ENCODE measurements at regions not wholly inside any gene's neighbourhood (a gene's known extent, or its start where the extent isn't known, plus 50 kb on each side); places are given as distances from the start of the nearest gene placed in this dataset.
"Not testable (repeated sequence)": the region's sequence is repeated elsewhere in the genome, so short reads cannot be mapped to it uniquely, and the experiment has no call there.

- not testable (repeated sequence) for DNase-seq
These were observed 233.5 kb downstream of the SHCBP1 start for GRCh38 chr16:46387720-46388119.

DNA sequence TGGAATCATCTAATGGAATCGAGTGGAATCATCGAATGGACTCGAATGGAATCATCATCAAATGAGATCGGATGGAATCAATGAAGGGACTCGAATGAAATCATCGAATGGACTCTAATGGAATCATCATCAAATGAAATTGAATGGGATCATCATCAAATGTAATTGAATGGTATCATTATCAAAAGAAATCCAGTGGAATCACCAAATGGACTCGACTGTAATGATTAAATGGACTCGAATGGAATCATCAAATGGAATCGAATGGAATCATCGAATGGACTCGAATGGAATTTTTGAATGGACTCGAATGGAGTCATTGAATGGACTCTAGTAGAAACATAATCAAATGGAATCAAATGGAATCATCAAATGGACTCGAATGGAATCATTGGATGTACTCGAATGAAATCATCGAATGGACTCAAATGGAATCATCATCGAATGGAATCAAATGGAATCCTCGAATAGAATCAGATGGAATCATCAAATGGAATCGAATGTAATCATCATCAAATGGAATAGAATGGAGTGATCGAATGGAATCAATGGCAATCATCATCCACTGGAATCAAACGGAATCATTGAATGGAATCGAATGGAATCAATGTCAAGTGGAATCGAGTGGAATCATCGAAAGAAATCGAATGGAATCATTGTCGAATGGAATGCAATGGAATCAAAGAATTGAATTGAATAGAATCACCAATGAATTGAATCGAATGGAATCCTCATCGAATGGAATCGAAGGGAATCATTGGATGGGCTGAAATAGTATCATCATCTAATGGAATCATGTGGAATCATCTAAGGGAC is 234.2 kb downstream of the SHCBP1 start:
- DNase-seq, result peak; percentile 28

DNA sequence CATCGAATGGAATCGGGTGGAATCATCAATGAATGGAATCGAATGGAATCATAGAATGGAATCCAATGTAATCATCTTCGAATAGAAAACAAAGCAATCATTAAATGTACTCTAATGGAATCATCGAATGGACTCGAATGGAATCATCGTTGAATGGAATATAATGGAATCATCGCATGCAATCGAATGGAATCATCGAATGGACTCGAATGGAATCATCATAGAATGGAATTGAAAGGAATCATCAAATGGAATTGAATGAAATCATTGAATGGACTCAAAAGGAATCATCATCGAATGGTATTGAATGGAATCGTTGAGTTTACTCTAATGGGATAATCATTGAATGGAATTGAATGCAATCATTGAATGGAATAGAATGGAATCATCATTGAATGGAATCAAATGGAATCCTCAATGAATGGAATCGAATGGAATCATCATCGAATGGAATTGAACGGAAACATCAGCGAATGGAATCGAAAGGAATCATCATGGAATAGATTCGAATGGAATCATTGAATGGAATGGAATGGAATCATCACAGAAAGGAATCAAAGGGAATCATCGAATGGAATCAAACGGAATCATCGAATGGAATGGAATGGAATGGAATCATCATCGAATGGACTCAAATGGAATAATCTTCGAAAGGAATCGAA is 234.9 kb downstream of the SHCBP1 start:
- DNase-seq, result not testable (repeated sequence)

DNA sequence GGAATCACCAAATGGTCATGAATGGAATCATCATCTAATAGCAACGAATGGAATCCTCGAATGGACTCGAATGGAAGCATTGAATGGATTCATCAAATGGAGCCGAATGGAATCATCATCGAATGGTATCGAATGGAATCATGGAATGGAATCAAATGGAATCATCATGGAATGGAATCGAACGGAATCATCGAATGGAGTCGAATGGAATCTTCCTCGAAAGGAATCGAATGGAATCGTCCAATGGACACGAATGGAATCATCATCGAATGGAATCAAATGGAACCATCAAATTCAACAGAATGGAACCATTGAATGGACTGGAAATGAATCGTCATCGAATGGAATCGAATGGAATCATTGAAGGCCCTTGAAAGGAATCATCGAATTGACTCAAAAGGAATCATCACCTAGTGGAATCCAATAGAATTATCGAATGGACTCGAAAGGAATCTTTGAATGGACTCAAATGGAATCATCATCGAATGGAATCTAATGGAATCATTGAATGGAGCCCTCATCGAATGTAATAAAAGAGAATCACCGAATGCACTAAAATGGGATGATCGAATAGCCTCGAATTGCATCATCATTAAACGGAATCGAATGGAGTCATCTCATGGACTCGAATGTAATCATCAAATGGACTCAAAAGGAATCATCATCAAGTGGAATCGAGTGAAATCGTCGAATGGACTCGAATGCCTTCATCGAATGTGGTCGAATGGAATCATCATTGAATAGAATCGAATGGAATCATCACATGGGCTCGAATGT is 236.7 kb downstream of the SHCBP1 start:
- DNase-seq, result peak; percentile 46

DNA sequence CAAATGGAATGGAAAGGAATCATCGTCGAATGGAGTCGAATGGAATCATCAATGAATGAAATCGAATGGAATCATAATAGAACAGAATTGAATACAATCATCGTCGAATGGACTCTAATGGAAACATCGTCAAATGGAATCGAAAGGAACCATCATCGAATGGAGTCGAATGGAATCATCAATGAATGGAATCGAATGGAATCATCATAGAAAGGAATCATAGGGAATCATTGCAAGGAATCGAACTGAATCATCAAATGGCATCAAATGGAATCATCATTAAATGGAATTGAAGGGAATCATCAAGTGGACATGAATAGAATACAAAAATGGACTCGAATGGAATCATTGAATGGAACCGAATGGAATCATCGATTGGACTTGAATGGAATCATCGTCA is 237.6 kb downstream of the SHCBP1 start:
- DNase-seq, result peak; percentile 22

DNA sequence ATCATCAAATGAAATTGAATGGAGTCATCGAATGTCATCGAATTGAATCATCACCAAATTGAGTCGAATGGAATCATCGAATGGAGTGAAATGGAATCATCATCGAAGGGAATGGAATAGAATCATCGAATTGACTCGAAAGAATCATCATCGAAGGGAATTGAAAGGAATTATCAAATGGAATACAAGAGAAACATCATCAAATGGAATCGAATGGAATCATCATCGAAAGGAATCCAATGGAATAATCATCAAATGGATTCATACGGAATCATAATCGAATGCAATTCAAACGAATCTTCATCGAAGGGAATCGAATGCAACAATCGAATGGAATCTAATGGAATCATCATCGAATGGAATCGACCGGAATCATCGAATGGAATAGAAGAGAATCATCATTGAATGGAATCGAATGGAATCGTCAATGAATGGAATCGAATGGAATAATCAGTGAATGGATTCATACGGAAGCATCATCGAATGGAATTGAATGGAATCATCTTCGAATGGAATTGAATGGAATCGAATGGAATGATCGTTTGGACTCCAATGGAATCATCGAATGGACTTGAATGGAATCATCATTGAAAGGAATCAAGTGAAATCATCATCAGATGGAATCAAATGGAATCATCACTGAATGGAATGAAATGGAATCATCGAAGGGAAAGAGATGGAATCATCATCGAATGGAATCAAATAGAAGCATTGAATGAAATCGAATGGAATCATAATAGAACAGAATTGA is 238.2 kb downstream of the SHCBP1 start:
- DNase-seq, result peak; percentile 55

GRCh38 chr16:46382079-46382478 is 239.1 kb downstream of the SHCBP1 start:
- not testable (repeated sequence) for DNase-seq

DNA sequence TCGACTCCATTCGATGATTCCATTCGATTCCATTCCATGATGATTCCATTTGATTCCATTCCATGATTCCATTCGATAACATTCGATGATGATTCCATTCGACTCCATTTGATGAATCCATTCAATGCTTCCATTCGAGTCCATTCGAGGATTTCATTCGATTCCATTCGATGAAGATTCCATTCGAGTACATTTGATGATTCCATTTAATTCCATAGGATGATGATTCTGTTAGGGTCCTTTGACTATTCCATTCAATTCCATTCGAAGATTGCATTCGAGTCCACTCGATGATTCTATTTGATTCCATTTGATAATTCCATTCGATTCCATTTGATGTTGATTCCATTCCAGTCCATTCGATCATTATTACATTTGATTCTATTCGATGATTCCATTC is 239.8 kb downstream of the SHCBP1 start:
- peak; percentile 14 for DNase-seq

Data from dermis blood vessel endothelial cell (primary cell).